Transverse colon (tissue), 4 donors: ENCODE measurements at regions not wholly inside any gene's neighbourhood (a gene's known extent, or its start where the extent isn't known, plus 50 kb on each side); places are given as distances from the start of the nearest gene placed in this dataset.

Source experiments
- POLR2A ChIP-seq: fragments of 450-650 bp; IDR thresholded peaks from one replicate; pipeline ENCODE4 v1.6.1; 2016; ENCODE audit warnings: antibody characterized with exemption, mild to moderate bottlenecking, moderate library complexity
- POLR2AphosphoS5 ChIP-seq, 3 donors: sonication (generic); formaldehyde crosslinking; IDR thresholded peaks; one replicate each; pipeline ENCODE4 v1.6.1; 2016; ENCODE audit warnings: antibody characterized with exemption in 3 of 3
- TF ChIP-seq, protein P1 (sequence below), 5 experiments: fragments of 200-600 bp in 3 of 5; fragments of 450-650 bp in 2 of 5; sonication (generic) in 3 of 5; IDR thresholded peaks; 1 replicate in 2 of 5; 2 replicates in 3 of 5; pipeline ENCODE4 v1.5.1; 2016 to 2017; ENCODE audit warnings: antibody characterized with exemption in 5 of 5, inconsistent platforms in 3 of 5, mild to moderate bottlenecking in 2 of 5, moderate library complexity in 1 of 5

DNA sequence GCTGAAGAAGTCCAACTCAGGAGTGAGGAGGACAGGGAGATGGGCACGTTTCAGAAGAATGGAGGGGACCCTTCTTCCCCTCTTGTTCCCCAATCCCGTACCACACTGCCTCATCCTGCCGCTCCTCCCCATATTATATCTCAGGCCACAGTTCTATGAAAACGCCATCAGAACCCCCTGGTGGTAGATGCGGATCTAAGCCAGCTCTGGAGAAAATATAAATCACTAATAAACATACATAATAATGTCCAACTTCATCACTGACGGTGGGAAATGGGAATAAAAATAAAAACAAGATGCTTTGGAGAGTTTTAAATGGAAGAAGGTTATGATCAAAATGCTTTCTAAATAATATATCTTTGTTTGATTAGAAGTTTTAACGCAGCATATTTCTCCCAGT is 400.3 kb downstream of the CADM1 start:
- TF ChIP-seq, protein P1, sequence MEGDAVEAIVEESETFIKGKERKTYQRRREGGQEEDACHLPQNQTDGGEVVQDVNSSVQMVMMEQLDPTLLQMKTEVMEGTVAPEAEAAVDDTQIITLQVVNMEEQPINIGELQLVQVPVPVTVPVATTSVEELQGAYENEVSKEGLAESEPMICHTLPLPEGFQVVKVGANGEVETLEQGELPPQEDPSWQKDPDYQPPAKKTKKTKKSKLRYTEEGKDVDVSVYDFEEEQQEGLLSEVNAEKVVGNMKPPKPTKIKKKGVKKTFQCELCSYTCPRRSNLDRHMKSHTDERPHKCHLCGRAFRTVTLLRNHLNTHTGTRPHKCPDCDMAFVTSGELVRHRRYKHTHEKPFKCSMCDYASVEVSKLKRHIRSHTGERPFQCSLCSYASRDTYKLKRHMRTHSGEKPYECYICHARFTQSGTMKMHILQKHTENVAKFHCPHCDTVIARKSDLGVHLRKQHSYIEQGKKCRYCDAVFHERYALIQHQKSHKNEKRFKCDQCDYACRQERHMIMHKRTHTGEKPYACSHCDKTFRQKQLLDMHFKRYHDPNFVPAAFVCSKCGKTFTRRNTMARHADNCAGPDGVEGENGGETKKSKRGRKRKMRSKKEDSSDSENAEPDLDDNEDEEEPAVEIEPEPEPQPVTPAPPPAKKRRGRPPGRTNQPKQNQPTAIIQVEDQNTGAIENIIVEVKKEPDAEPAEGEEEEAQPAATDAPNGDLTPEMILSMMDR (IDR thresholded peaks at IDR 0.05): no peak
- TF ChIP-seq POLR2A (no peak), POLR2AphosphoS5 (IDR thresholded peaks at IDR 0.05) (no peak)
